ENCODE measurements at regions not wholly inside any gene's neighbourhood (a gene's known extent, or its start where the extent isn't known, plus 50 kb on each side); places are given as distances from the start of the nearest gene placed in this dataset.

- H3K9ac ChIP-seq (ENCODE audit: low read length): no peak overlapping the region
- no peaks in the 10 kb centered on the region for H3F3A ChIP-seq (ENCODE audit: insufficient read depth)
- H4K20me1 ChIP-seq (ENCODE audit: low read depth, low read length): no peaks in the 10 kb centered on the region
- H3K4me2 ChIP-seq (ENCODE audit: low read depth, low read length, poor library complexity, severe bottlenecking): no peak overlapping the region
- H3K9me3 ChIP-seq (ENCODE audit: insufficient read depth, low read length): no peaks in the 10 kb centered on the region
- no peak overlapping the region for H2AFZ ChIP-seq (ENCODE audit: low read depth, low read length, severe bottlenecking)
- H3K27me3 ChIP-seq (ENCODE audit: low read length): no peaks in the 10 kb centered on the region
- H3K36me3 ChIP-seq (ENCODE audit: low read length): no peaks in the 10 kb centered on the region
- TF ChIP-seq EZH2phosphoT487 (conservative IDR thresholded peaks at IDR 0.05; ENCODE audit: low read length) (no peak), CTCF (IDR thresholded peaks at IDR 0.05; ENCODE audit: insufficient read depth, low read length, poor library complexity, severe bottlenecking) (no peak)
- no peaks in the 10 kb centered on the region for H3K9me2 ChIP-seq (replicated peaks; ENCODE audit: insufficient read depth, low read length)
- no peak overlapping the region for H3K27ac ChIP-seq (ENCODE audit: low read depth, low read length)
- no peak overlapping the region for H3K4me3 ChIP-seq (ENCODE audit: insufficient read depth, low read length, poor library complexity, severe bottlenecking)
- no peaks in the 10 kb centered on the region for H3K79me2 ChIP-seq (ENCODE audit: insufficient read depth, low read length)
These were observed 235.7 kb downstream of the MYLK4 start for GRCh38 chr6:2514965-2515543.

DNA sequence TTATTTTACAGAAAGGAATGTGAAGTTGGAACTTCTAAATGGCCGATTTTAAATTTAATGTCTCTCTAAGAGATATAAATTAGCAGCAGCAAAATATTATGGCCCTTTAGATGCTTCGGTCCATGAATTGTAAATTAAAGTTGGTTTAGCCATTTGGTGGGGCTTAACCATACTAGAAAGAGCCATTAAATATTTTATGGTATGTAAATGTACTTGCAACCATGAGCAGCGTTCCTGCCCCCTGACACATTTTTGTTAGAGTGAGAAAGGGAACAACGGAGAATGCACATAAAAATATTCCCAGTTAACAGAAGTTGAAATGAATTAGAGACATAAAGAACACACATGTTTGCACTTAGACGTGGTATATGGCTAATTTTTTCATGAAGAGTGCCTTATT lies 237.9 kb downstream of the MYLK4 start:
- no peaks in the 10 kb centered on the region for H3K9me3 ChIP-seq (ENCODE audit: insufficient read depth, low read length)
- TF ChIP-seq EZH2phosphoT487 (conservative IDR thresholded peaks at IDR 0.05; ENCODE audit: low read length) (no peak), CTCF (IDR thresholded peaks at IDR 0.05; ENCODE audit: insufficient read depth, low read length, poor library complexity, severe bottlenecking) (no peak)
- no peak overlapping the region for H3K4me2 ChIP-seq (ENCODE audit: low read depth, low read length, poor library complexity, severe bottlenecking)
- H3K79me2 ChIP-seq (ENCODE audit: insufficient read depth, low read length): no peaks in the 10 kb centered on the region
- no peak overlapping the region for H3K27ac ChIP-seq (ENCODE audit: low read depth, low read length)
- H3K9ac ChIP-seq (ENCODE audit: low read length): no peak overlapping the region
- H3K27me3 ChIP-seq (ENCODE audit: low read length): peaks cover 7% of the 10 kb centered on the region; the same call in 1 of the 2 replicates
- H3K36me3 ChIP-seq (ENCODE audit: low read length): no peaks in the 10 kb centered on the region
- H3F3A ChIP-seq (ENCODE audit: insufficient read depth): no peaks in the 10 kb centered on the region
- no peak overlapping the region for H3K4me3 ChIP-seq (ENCODE audit: insufficient read depth, low read length, poor library complexity, severe bottlenecking)
- no peaks in the 10 kb centered on the region for H4K20me1 ChIP-seq (ENCODE audit: low read depth, low read length)
- no peak overlapping the region for H2AFZ ChIP-seq (ENCODE audit: low read depth, low read length, severe bottlenecking)
- no peaks in the 10 kb centered on the region for H3K9me2 ChIP-seq (replicated peaks; ENCODE audit: insufficient read depth, low read length)

DNA sequence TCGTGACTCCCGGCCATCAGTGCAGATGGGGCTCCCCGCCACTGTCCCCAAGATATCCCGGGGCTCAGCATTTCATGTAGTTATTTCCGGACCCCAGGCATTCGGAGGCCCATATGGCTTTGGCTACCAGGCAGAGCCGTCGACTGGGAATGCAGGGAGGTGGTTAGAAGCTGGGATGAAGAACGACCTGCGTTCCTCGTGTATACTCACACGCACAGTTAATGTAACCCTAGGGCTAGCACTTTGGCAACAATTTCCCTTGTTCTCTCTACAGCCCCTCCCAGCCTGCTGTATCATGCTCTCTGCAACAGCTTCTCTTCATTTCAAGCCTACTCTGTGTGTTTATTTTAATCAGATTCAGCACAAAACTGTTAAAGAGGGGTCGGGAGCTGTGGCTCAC lies 240.4 kb downstream of the MYLK4 start:
- no peak for TF ChIP-seq CTCF (IDR thresholded peaks at IDR 0.05; ENCODE audit: insufficient read depth, low read length, poor library complexity, severe bottlenecking)
- no peak for TF ChIP-seq EZH2phosphoT487 (conservative IDR thresholded peaks at IDR 0.05; ENCODE audit: low read length)
- Histone ChIP-seq H4K20me1 (ENCODE audit: low read depth, low read length) (no peaks in the 10 kb centered on the region), H3K9me3 (ENCODE audit: insufficient read depth, low read length) (no peaks in the 10 kb centered on the region), H3F3A (ENCODE audit: insufficient read depth) (no peaks in the 10 kb centered on the region), H3K36me3 (ENCODE audit: low read length) (no peaks in the 10 kb centered on the region), H3K27ac (ENCODE audit: low read depth, low read length) (no peak overlapping the region), H3K79me2 (ENCODE audit: insufficient read depth, low read length) (no peaks in the 10 kb centered on the region), H2AFZ (ENCODE audit: low read depth, low read length, severe bottlenecking) (no peak overlapping the region), H3K9me2 (replicated peaks; ENCODE audit: insufficient read depth, low read length) (no peaks in the 10 kb centered on the region), H3K4me2 (ENCODE audit: low read depth, low read length, poor library complexity, severe bottlenecking) (no peak overlapping the region), H3K4me3 (ENCODE audit: insufficient read depth, low read length, poor library complexity, severe bottlenecking) (no peak overlapping the region), H3K9ac (ENCODE audit: low read length) (no peak overlapping the region), H3K27me3 (ENCODE audit: low read length) (peaks cover 7% of the 10 kb centered on the region; the same call in 1 of the 2 replicates)

Data from SU-DHL-6 (cell line).